HG03460 (cell line): ENCODE measurements at regions not wholly inside any gene's neighbourhood (a gene's known extent, or its start where the extent isn't known, plus 50 kb on each side); places are given as distances from the start of the nearest gene placed in this dataset.
"Not testable (repeated sequence)": the region's sequence is repeated elsewhere in the genome, so short reads cannot be mapped to it uniquely, and the experiment has no call there.

Experiments used
- ATAC-seq: cut with Tn5 transposase; IDR thresholded peaks from one replicate; pipeline ENCODE4 v1.9.1; 2021; ENCODE audit not compliant: unreplicated experiment

- ATAC-seq = no peak
Measured at GRCh38 chr2:146477383-146477782, 1367.4 kb upstream of the ACVR2A start.

DNA sequence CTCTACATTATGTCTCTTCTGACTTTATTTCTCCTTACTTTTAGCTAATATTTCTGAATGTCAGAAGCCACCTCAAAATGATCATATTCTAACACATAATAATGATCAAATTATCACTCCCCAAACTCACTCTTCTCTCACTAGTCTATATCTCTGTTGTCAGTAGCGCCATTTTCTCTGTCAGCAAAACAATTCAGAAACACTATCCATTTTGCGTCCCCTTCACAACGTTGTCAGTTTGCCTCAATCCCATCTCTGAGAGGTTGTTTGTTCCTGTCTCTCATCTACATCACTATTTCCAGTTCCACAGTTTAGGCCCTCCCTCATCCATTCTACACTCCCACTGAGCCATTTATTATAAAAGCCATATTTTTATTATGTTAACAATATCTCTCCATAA lies 1376.3 kb upstream of the ACVR2A start:
- no peak for ATAC-seq

- no peak for ATAC-seq
Measured at GRCh38 chr2:146467425-146467824, 1377.4 kb upstream of the ACVR2A start.

GRCh38 chr2:146465460-146465859 lies 1379.4 kb upstream of the ACVR2A start:
- no peak for ATAC-seq

GRCh38 chr2:146461068-146461467 lies 1383.8 kb upstream of the ACVR2A start:
- no peak for ATAC-seq

DNA sequence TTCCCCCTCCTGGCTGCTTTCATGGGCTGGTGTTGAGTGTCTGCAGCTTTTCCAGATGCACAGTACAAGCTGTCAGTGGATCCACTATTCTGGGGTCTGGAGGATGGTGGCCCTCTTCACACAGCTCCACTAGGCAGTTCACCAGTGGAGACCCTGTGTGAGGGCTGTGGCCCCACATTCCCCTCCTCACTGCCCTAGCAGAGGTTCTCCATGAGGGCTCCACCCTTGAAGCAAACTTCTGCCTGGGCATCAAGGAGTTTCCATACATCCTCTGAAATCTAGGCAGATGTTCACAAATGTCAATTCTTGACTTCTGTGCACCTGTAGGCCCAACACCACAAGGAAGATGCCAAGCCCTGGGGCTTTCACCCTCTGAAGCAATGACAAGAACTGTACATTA lies 1386.2 kb upstream of the ACVR2A start:
- no peak for ATAC-seq

DNA sequence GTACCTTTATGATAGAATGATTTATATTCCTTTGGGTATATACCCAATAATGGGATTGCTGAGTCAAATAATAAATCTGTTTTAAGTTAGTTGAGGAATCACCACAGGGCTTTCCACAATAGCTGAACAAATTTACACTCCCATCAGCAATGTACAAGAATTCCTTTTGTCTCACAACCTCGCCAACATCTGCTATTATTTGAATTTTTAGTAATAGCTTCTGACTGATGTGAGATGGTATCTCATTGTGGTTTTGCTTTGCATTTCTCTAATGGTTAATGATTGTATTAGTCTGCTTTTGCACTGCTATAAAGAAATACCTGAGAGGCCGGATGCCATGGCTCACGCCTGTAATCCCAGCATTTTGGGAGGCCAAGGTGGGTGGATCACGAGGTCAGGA lies 1387.6 kb upstream of the ACVR2A start:
- no peak for ATAC-seq

DNA sequence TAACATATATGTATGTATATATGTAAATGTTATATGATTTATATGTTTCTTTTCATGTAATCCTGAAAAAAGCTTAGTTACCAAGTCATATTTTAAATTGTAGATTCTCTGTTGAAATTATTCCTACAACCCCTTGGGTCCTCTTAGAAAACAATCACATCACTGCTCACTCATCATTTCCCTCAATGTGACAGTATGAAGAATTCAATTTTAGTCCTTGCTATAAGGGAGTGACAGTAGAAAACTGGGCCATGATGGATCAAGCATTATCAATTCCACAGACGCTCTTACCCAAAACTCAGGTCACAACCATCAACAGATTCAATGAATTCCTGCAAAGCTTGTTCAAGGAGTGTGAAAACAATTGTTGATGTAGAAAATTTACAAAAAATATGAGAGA lies 1389.5 kb upstream of the ACVR2A start:
- ATAC-seq = no peak

DNA sequence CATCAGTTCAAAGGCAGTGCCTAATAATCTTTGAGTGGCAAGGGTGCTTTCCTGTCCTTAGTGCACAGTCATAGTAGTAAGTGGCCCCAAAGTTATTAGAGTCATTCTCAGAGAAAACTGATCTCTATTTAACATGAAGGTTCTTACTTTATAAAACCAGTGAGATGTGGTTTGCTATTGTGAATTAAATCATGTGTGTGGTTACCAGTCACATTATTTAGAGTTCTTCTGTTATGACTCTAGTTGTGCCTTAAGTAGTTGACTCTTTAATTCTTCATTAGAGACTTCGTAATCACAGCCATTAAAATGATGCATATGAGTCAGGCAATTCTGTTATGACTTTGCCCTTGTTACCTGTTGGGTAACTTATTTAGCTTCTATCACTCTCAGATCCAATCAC lies 1392.9 kb upstream of the ACVR2A start:
- no peak for ATAC-seq

DNA sequence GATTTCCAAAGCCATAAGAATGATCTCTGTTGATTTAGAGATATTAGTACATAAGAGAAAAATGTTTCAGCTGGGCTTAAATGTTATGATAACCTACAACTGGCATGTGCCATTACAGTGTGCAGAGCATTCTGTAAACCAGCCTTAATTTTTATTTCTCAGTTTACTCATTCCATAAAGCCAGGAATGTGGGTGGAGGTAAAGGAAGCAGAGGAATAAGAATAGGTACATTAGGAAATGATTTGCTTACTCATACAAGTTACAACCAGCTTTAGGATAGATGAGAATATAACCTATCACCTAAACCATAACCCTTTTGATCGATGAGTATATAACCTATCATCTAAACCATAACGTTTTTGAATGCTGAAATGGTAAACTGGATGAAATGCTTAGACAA lies 1394.7 kb upstream of the ACVR2A start:
- no peak for ATAC-seq

DNA sequence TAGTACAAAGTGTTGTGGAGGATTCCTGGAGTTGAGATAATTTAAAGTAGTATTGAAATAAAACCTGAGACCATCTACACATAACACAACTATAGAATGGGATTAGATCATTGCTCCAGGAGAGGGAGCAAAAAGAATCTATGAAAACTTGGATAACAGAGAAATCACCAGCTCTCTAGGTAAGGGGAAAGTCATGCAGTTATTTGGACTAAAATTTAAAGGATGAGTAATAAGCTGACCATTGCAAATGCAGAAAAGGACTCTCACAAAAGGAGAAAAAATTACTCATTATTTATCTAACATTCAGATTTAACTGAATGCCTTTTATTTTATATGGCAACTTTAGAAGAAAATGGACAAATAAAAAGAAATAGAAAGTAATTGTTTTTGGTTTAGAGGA lies 1399.8 kb upstream of the ACVR2A start:
- no peak for ATAC-seq

- no peak for ATAC-seq
Measured at GRCh38 chr2:146444085-146444484, 1400.7 kb upstream of the ACVR2A start.

- ATAC-seq = no peak
Measured at GRCh38 chr2:146438246-146438645, 1406.6 kb upstream of the ACVR2A start.

DNA sequence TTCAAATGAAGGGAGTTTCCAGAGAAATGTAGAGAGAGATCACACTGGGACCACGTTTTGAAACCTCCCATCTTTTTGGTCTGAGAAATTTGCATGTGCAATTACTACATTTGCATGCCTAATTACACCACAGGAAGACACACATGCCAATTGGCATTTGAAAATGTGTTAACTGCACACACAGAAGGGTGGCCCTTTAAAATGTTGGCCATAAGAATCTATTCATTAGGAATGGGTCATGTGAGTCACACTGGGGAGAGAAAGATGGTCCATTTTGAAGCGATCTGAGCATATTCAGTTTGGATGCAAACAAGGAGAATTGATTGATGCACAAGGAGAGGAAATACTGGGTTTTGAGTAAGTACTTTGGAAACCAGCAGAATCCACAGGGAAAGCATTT lies 1407.1 kb upstream of the ACVR2A start:
- no peak for ATAC-seq

DNA sequence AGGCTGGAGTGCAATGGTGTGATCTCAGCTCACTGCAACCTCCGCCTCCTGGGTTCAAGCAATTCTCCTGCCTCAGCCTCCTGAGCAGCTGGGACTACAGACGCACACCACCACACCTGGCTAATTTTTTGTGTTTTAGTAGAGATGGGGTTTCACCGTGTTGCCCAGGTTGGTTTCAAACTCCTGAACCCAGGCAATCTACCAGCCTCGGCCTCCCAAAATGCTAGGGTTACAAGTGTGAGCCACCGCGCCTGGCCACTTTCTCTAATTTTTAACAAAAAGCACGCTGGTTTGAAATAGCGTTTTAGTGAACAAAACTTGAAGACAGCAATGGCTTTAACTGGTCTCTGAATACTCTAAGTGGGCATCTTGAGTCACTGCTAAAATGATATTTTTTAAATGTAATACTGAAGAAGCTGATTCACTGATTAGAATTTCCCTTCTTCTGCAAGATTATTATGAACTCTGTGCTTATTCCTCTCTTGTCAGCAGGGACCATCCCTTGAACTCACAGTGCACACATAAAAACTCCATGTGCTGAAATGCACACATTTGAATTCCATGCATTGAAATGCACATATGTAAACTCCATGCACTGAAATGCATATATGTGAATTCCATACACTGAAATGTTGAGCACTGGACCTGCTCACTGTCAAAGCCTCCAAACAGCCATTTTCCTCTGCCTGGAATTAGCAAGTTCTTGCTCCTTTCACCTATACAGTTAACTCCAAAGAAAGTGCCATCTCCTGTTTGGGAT lies 1411.5 kb upstream of the ACVR2A start:
- no peak for ATAC-seq

- no peak for ATAC-seq
Measured at GRCh38 chr2:146429366-146429765, 1415.5 kb upstream of the ACVR2A start.

DNA sequence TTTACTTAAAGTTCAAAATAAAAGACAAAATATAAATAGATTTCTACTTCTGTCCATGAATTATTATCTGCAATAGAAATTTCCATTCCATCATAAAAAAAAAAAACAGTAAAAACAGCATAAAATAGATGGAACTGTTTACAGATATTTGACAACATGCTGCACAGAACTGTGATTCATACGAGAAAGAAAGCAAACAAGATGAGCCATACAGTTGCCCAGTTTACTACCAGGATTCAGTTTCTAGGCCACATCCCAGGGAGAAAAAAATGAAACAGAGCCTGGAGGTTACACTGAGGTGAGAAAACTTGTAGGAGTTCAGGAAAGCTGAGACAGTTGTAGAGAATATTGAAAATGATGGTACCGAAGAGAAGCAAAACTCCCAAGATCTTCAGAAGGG lies 1426.9 kb upstream of the ACVR2A start:
- ATAC-seq = no peak

GRCh38 chr2:146415291-146415690 lies 1429.5 kb upstream of the ACVR2A start:
- no peak for ATAC-seq

- no peak for ATAC-seq
Measured at GRCh38 chr2:146414456-146414855, 1430.4 kb upstream of the ACVR2A start.

- ATAC-seq = no peak
Measured at GRCh38 chr2:146413086-146413610, 1431.7 kb upstream of the ACVR2A start.

DNA sequence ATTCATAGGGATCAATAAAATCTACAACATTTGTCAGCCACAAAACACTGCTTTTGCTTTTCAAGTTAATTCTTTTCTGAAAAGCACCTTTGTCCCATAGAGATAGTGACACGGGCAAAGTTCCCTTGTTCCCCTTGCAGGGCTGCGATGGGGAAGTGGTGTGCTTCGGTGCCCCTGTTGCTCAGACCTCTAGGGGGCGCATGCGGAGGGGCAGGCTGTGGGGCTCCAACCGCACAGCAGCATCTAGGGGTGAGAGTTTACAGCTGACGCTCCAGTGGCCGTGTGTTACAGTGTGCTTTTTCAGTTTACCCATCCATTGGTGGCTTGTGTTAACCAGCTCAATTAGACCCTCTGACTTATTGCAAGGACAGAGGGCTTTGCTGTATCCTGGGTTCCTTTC lies 1432.2 kb upstream of the ACVR2A start:
- ATAC-seq = no peak

- ATAC-seq = not testable (repeated sequence)
Measured at GRCh38 chr2:146405402-146406309, 1439.2 kb upstream of the ACVR2A start.
